GM18907 (cell line): ENCODE measurements at regions not wholly inside any gene's neighbourhood (a gene's known extent, or its start where the extent isn't known, plus 50 kb on each side); places are given as distances from the start of the nearest gene placed in this dataset.
"Not testable (repeated sequence)": the region's sequence is repeated elsewhere in the genome, so short reads cannot be mapped to it uniquely, and the experiment has no call there.

Experiments
- ATAC-seq: cut with Tn5 transposase; IDR thresholded peaks from one replicate; pipeline ENCODE4 v1.9.1; 2021; ENCODE audit warnings: mild to moderate bottlenecking, moderate library complexity; ENCODE audit not compliant: unreplicated experiment

DNA sequence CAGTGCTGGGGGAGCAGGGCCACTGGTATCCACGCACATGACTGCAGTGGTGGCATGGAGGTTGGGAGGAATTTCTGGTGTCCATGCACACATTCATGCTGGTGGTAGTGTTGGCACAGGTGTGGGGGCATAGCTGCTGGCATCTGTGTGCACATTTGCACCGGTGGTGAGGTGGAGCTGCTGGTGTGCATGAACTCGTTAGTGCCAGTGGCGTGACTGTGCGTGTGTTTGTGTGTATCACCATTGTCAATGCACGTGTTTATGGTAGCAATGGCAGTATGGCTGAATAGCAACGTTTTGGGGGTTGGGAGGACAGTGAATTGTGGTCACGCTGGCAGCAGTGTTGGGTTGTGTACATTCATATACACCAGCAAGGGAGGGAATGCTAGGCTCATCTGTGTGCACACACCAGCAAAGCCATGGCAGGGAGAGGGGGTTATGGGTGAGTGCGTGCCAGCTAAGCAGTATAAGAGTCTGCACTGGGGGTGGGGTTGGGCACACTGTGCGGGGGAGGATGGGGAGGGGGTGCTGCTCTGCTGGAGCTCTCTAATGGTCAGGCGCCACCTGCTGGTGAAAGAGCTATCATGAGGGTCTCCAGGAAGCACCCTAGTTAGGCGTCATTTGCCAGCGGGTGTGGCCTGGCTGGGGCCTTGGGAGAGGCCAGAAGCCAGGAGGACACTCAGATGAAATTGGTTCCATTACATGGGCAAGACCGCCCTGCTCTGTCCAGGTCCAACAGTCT, 626.1 kb upstream of the ID4 start:
- ATAC-seq: no peak

DNA sequence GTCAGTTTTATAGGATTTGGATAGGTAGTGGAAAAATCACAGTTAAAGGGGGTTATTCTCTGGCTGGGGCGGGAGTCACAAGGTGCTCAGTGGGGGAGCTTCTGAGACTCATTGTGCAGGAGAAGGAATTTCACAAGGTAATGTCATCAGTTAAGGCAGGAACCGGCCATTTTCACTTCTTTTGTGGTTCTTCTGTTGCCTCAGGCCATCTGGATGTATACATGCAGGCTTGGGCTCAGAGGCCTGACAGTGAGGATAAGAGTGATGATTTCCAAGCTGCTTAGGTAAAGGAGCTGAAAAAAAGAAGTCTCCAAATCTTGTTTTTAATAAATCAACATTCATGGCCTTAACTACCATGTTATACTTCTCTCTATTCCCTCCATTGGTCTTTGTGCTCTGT, 622.9 kb upstream of the ID4 start:
- no peak for ATAC-seq

GRCh38 chr6:19219931-19220330, 617.2 kb upstream of the ID4 start:
- ATAC-seq: no peak

GRCh38 chr6:19231878-19232561, 605.1 kb upstream of the ID4 start:
- no peak for ATAC-seq

DNA sequence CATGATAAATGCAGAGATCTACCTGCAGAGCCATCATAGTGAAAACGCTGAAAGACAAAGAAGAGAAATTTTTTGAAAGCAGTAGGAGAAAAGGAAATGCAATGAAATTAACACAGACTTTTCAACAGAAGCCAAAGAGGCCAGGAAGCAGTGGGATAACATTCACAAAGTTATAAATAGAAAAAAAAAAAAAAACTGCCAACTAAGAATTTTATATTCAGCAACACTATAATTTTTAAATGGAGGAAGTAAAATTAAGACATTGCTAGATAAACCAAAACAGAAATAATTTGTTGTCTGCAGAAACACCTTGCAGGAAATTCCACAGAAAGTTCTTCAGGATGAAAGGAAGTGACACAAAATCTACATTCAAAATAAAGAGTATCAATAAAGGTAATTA, 591.5 kb upstream of the ID4 start:
- no peak for ATAC-seq

DNA sequence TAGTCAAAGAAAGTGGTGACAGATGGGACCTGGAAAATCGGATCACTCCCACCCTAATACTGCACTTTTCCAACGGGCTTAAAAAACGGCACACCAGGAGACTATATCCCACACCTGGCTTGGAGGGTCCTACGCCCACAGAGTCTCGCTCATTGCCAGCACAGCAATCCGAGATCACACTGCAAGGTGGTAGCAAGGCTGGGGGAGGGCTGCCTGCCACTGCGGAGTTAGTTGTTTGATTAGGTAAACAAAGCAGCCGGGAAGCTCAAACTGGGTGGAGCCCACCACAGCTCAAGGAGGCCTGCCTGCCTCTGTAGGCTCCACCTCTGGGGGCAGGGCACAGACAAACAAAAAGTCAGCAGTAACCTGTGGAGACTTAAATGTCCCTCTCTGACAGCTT, 590.0 kb upstream of the ID4 start:
- ATAC-seq: not testable (repeated sequence)

DNA sequence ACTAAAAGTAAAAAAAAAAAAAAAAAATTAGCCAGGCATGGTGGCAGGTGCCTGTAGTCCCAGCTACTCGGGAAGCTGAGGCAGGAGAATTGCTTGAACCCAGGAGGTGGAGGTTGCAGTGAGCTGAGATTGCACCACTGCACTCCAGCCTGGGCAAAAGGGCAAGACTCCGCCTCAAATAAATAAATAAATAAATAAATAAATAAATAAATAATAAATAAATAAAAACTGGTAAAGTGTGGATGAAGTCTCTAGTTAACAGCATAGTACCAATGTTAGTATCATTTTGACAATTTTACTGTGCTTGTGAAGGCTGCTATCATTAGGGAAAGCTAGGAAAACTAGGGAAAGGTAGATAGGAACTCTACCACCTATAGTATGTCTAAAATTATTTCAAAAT, 581.0 kb upstream of the ID4 start:
- ATAC-seq: not testable (repeated sequence)

- no peak for ATAC-seq
Observed at GRCh38 chr6:19261642-19262041, 575.5 kb upstream of the ID4 start.

DNA sequence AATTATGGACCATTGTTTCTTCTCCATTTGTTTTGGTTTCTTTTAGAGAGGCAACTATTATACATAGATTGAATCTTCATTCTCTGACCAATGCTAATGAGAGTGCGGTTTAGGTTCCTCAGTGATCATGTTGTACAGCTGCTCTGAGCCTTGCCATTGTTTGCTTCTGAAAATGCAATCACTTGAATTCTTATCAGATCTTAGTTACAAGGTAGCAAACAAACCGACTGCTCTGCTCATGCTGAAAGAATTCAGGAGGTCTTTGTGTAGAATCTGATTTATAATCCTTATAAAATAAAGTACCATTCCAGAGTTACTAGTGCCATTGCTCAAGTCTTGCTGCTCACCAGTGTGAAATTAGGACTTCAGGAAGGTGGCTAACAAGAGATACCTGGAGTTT, 569.1 kb upstream of the ID4 start:
- no peak for ATAC-seq

DNA sequence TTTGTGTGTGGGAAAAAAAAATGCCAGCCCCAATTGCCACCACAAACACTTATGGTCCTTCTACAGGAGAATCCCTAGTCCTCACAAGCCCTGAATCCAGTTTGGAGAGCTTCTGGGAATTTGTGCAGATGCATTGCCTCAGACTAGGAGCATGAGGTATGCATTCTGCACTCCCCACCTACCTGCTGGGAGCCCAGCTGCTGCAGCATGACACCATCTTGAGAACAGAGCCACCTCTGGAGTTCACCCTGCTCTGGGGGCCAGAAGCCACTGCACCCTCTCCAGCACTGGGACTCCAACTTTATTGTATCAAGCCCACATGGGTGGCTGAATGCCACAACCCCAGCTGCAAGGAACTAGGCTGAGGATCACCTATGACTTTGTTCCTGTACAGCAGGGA, 568.5 kb upstream of the ID4 start:
- ATAC-seq: no peak

DNA sequence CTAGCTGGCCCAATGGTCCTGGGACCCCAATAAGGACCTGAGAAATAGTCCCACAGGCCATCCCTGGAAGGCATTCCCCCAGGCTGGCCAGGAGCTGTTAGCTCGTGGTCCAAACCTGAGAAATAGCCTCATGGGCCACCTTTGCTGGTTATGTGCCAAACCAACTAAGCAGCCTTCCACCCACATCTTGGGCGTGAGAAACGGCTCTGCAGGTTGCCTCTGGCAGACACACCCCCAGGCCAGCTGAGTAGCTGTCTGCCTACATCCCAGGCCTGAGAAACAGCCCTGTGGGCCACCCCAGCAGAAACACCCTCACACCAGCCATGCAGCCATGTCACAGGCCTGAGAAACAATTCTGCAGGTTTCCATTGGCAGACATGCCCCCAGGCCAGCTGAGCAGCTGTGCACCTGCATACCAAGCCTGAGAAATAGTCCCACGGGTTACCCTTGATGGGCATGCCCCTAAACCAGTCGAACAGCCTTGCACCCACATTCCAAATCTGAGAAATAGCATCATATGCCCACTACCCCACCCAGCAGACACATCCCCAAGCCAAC, 567.8 kb upstream of the ID4 start:
- ATAC-seq: no peak

- no peak for ATAC-seq
Observed at GRCh38 chr6:19270616-19271015, 566.6 kb upstream of the ID4 start.

- ATAC-seq: no peak
Observed at GRCh38 chr6:19279273-19279684, 557.9 kb upstream of the ID4 start.

GRCh38 chr6:19287928-19288327, 549.2 kb upstream of the ID4 start:
- no peak for ATAC-seq

- ATAC-seq: no peak
Observed at GRCh38 chr6:19289457-19289856, 547.7 kb upstream of the ID4 start.

- no peak for ATAC-seq
Observed at GRCh38 chr6:19297880-19298279, 539.3 kb upstream of the ID4 start.

- no peak for ATAC-seq
Observed at GRCh38 chr6:19298421-19298820, 538.7 kb upstream of the ID4 start.

DNA sequence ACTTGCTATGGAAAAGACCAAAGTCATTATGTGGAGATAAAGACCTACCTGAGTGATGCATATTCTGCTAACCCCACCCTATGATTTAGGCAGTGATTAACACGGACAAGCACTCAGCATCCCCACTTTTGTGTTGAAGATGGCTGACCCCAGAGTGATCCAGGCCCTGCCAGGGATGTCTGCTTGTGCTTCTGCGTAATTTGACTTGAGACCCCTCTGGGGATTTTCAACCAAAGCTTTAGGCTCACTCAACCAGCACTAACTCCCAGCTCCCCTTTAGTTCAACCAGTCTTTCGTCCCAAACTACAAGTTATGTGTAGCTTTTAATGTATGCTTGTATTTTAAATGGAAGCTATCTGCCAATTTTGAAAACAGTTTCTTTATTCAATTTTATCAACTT, 538.0 kb upstream of the ID4 start:
- no peak for ATAC-seq

- no peak for ATAC-seq
Observed at GRCh38 chr6:19301980-19302379, 535.2 kb upstream of the ID4 start.

GRCh38 chr6:19303383-19303782, 533.8 kb upstream of the ID4 start:
- no peak for ATAC-seq

- no peak for ATAC-seq
Observed at GRCh38 chr6:19309661-19310060, 527.5 kb upstream of the ID4 start.

- ATAC-seq: no peak
Observed at GRCh38 chr6:19311786-19312185, 525.4 kb upstream of the ID4 start.
